Mesothelial cell of epicardium (in vitro differentiated cells): ENCODE measurements at regions not wholly inside any gene's neighbourhood (a gene's known extent, or its start where the extent isn't known, plus 50 kb on each side); places are given as distances from the start of the nearest gene placed in this dataset.

Experiments
- DNase-seq, 2 experiments: peaks; one replicate each; pipeline ENCODE4 v3.0.0; 2021; ENCODE audit warnings: low spot score in 2 of 2; ENCODE audit not compliant: unreplicated experiment in 2 of 2
- H3K27ac Mint-ChIP-seq: 2 replicates; pipeline ENCODE4 v1.8.0; 2021; ENCODE audit warnings: mixed read lengths
- H3K27me3 Mint-ChIP-seq: 2 replicates; pipeline ENCODE4 v1.8.0; 2021; ENCODE audit warnings: low read depth, mixed read lengths
- H3K36me3 Mint-ChIP-seq: 2 replicates; pipeline ENCODE4 v1.8.0; 2021; ENCODE audit warnings: mixed read lengths
- H3K4me1 Mint-ChIP-seq: 2 replicates; pipeline ENCODE4 v1.8.0; 2021; ENCODE audit warnings: mixed read lengths
- H3K4me3 Mint-ChIP-seq: 2 replicates; pipeline ENCODE4 v1.8.0; 2021; ENCODE audit warnings: mild to moderate bottlenecking, moderate library complexity, mixed read lengths
- H3K9me3 Mint-ChIP-seq: 2 replicates; pipeline ENCODE4 v1.8.0; 2021; ENCODE audit warnings: mixed read lengths
- CTCF ChIP-seq: fragments of 200-600 bp; sonication (generic); IDR thresholded peaks from one replicate; pipeline ENCODE4 v1.5.0; 2021; ENCODE audit warnings: antibody characterized with exemption; ENCODE audit not compliant: unreplicated experiment

GRCh38 chr2:52194342-52194741 is 1162.4 kb upstream of the NRXN1 start:
- TF ChIP-seq CTCF, result no peak
- Mint-ChIP-seq H3K27me3 (no peaks in the 10 kb centered on the region), H3K36me3 (no peaks in the 10 kb centered on the region), H3K4me3 (no peak overlapping the region), H3K27ac (no peak overlapping the region), H3K4me1 (peaks cover 18% of the 10 kb centered on the region), H3K9me3 (peaks cover under 1% of the 10 kb centered on the region)
- DNase-seq, result no peak

- DNase-seq, result no peak
- Mint-ChIP-seq H3K36me3 (no peaks in the 10 kb centered on the region), H3K27me3 (no peaks in the 10 kb centered on the region), H3K27ac (peak overlapping the region; percentile 2), H3K9me3 (no peaks in the 10 kb centered on the region), H3K4me1 (peaks cover 18% of the 10 kb centered on the region), H3K4me3 (no peak overlapping the region)
- no peak for TF ChIP-seq CTCF
These were observed 1161.9 kb upstream of the NRXN1 start for GRCh38 chr2:52193804-52194203.

GRCh38 chr2:52192656-52193055 is 1160.7 kb upstream of the NRXN1 start:
- H3K27me3 Mint-ChIP-seq, result no peaks in the 10 kb centered on the region
- H3K36me3 Mint-ChIP-seq, result no peaks in the 10 kb centered on the region

GRCh38 chr2:52181080-52181479 is 1149.1 kb upstream of the NRXN1 start:
- Mint-ChIP-seq H3K27ac (no peak overlapping the region), H3K9me3 (peaks cover 20% of the 10 kb centered on the region), H3K4me1 (no peaks in the 10 kb centered on the region), H3K27me3 (no peaks in the 10 kb centered on the region), H3K36me3 (peaks cover 3% of the 10 kb centered on the region), H3K4me3 (no peak overlapping the region)
- no peak for TF ChIP-seq CTCF
- no peak for DNase-seq

More at GRCh38 chr2:52192656-52193055, 1160.7 kb upstream of the NRXN1 start:
- no peak for DNase-seq
- H3K9me3 Mint-ChIP-seq, result no peaks in the 10 kb centered on the region
- peaks cover 18% of the 10 kb centered on the region for H3K4me1 Mint-ChIP-seq
- peak overlapping the region; percentile 2 for H3K27ac Mint-ChIP-seq
- TF ChIP-seq CTCF, result no peak
- H3K4me3 Mint-ChIP-seq, result no peak overlapping the region

GRCh38 chr2:52178845-52179244 is 1146.9 kb upstream of the NRXN1 start:
- TF ChIP-seq CTCF, result no peak
- no peak overlapping the region for H3K4me3 Mint-ChIP-seq
- no peak for DNase-seq
- no peak overlapping the region for H3K27ac Mint-ChIP-seq
- no peaks in the 10 kb centered on the region for H3K4me1 Mint-ChIP-seq
- H3K27me3 Mint-ChIP-seq, result no peaks in the 10 kb centered on the region
- H3K36me3 Mint-ChIP-seq, result peaks cover 3% of the 10 kb centered on the region
- H3K9me3 Mint-ChIP-seq, result peaks cover 20% of the 10 kb centered on the region

GRCh38 chr2:52145005-52145404 is 1113.1 kb upstream of the NRXN1 start:
- H3K4me1 Mint-ChIP-seq, result no peaks in the 10 kb centered on the region
- H3K27ac Mint-ChIP-seq, result no peak overlapping the region
- DNase-seq, result no peak
- H3K9me3 Mint-ChIP-seq, result no peaks in the 10 kb centered on the region
- no peak for TF ChIP-seq CTCF
- H3K36me3 Mint-ChIP-seq, result no peaks in the 10 kb centered on the region
- no peak overlapping the region for H3K4me3 Mint-ChIP-seq
- H3K27me3 Mint-ChIP-seq, result no peaks in the 10 kb centered on the region
